ENCODE measurements at regions not wholly inside any gene's neighbourhood (a gene's known extent, or its start where the extent isn't known, plus 50 kb on each side); places are given as distances from the start of the nearest gene placed in this dataset.
"Not testable (repeated sequence)": the region's sequence is repeated elsewhere in the genome, so short reads cannot be mapped to it uniquely, and the experiment has no call there.

DNA sequence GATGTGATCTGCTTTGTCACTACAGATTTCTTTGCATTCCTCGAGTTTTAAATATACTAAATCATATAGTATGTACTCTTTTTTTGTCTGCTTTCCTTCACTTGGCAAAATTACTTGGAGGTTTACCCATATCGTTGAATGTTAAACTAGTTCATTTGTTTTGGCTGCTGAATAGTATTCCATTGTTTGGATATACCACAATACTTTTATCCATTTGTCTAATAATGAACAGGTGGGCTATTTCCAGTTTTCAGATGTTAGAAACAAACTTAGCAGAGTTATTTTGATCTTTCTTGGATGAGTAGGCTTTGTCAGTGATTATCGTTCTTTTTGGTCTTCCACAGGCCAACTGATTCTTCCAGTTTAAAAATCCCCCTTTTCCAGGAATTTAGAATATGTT lies 154.0 kb upstream of the TGFBR2 start:
- no peak for DNase-seq

DNA sequence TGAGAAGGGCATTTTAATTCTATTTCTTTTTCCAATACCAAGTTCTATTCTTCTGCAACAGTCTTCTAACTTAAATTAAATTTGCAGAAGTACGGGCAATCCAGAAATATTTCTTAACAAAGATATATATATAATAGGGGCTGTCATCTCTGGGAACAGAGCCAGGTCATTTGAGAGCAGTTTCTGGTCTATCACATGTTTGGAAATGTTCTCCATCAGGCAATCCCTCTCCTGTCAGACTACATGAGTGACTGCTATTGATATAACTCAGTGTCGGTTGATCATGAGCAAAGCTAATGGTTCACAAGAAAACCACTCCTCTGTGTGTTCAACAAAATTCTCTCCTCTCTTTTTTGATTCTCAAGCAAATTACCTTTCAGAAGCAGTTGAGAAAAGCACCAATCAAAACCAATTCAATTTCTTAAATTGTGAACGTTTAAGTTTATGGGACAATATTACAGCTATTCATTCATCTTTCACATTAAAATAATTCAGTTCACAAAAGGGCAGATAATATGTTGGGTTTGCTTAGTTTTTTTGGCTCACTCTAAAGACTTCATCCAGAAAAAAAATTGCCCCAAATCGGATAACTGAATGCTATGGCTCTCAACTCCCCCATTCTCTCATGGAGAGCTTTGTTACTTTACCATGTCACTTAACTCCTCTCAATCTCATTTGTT lies 152.9 kb upstream of the TGFBR2 start:
- DNase-seq: no peak

GRCh38 chr3:30454636-30455035 lies 151.8 kb upstream of the TGFBR2 start:
- DNase-seq: no peak

DNA sequence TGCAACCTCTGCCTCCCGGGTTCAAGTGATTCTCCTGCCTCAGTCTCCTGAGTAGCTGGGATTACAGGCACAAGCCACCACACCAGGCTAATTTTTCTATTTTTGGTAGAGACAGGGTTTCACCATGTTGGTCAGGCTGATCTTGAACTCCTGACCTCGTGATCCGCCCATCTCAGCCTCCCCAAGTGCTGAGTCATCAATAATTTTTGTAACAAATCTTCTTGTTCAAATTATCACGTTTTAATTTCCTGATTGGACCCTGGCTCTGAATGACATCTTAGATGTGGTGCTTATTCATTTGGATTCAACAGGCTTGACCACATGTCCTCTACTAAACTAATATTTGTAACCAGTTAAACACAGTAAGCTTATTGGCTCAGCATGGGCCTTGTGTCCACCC lies 151.3 kb upstream of the TGFBR2 start:
- not testable (repeated sequence) for DNase-seq

GRCh38 chr3:30455840-30456239 lies 150.6 kb upstream of the TGFBR2 start:
- DNase-seq: no peak

DNA sequence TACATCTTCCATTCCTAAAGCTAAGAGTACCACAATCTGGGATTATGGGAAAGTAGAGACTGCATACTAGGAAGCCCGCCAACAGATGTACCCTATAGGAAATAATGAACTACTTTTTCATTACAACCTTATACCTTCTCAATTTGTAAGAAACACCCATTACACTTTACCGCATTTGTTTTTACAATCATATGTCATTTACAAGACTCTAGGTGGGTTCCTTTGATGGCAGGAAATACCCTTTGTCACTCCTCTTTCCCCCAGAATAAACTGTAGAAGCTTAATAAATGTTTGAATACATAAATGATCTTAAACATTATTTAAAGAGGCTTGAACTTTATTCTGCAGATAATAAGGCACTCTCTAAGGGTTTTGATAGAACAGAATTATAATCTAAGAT lies 150.1 kb upstream of the TGFBR2 start:
- no peak for DNase-seq

DNA sequence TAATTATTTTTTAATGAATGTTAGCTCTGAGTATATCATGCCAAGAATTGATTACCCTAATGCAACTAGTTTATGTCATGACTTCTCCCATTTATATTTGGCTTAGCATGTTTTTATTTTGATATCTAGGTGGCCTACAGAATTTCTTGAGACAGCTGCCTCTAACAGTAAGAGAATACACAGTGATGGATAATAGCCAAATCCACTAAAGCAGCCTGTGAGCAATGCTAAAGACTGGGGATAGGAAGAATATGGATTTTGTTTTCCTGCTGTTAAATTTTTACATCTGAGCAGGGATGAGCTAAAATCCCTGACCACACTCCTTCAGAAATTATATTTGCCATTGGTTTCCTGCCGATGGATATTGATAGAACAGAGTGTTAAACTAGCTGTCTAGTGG lies 149.3 kb upstream of the TGFBR2 start:
- no peak for DNase-seq

GRCh38 chr3:30457726-30458125 lies 148.7 kb upstream of the TGFBR2 start:
- DNase-seq: no peak

DNA sequence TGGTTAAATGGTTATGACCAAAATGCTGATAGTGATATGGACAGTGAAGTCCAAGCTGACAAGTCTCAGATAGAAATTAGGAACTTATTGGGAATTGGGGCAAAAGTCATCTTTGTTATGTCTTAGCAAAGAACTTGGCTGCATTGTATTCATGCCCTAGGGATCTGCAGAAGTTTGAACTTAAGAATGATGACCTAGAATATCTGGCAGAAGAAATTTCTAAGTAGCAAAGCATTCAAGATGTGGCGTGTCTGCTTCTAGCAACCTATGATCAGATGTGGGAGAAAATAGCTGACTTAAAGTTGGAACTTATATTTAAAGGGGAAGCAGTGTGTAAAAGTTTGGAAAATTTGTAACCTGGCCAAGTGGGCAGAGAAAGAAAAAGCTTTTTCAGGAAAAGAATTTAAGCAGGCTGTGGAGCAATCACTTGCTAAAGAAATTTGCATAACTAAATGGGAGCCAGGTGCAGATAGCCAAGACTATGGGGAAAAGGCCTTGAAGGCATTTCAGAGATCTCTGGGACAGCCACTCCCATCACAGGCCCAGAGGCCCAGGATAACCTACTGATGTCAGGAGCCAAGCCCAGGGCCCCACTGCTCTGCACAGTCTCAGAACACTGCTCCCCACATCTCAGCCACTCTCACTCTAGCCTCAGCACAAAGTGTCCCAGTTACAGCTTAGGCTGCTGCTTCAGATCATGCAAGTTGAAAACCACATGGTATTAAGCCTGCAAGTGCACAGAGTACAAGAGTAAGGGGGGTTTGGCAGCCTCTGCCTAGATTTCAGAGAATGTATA lies 147.8 kb upstream of the TGFBR2 start:
- no peak for DNase-seq

- no peak for DNase-seq
Measured at GRCh38 chr3:30461311-30461710, 145.1 kb upstream of the TGFBR2 start.

DNA sequence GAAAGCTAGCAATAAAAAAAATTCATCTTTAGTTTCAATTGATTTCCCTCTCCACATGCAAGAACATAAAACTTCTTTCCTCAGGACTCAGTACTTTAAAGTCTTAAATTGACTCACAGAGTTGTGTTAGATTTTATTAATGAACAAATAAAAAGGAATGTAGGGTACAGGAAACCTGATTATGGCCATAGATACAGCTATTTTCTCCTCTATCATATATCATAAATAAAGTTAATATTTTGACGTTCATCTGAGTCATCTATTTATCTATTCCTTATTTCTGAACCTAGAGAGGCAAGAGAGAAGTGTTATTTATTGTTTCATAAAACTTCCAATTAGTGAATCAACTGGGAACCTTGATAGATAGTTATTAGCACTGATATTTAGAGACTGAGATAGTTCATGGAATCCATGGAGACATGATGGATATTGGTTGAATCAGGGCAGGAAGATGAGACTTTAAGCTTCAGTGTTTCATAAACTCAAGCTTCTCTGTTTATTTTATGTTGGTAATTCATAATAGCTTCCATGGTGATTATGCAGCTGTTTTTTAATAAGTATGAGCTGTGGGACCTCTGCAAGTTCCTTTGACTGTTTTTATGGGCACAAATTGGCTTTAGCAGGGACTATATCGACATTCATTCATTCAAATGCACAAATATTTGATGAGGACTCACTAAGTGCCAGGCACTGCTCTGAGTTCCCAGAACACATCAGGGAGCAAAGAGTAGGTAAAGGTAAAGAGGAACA lies 143.5 kb upstream of the TGFBR2 start:
- no peak for DNase-seq

DNA sequence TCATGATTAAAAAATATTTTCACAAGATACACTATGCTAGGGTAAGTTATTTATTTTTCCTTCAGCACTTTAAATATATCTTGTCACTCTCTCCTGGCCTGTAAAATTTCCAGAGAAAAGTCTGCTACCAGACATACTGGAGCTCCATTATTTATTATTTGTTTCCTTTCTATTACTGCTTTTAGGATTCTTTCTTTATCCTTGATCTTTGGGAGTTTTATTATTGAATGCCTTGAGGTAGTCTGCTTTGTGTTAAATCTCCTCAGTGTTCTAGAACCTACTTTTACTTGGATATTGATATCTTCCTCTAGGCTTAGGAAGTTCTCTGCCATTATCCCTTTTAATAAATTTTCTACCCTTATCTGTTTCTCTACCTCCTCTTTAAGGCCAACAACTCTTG lies 142.0 kb upstream of the TGFBR2 start:
- DNase-seq: no peak

DNA sequence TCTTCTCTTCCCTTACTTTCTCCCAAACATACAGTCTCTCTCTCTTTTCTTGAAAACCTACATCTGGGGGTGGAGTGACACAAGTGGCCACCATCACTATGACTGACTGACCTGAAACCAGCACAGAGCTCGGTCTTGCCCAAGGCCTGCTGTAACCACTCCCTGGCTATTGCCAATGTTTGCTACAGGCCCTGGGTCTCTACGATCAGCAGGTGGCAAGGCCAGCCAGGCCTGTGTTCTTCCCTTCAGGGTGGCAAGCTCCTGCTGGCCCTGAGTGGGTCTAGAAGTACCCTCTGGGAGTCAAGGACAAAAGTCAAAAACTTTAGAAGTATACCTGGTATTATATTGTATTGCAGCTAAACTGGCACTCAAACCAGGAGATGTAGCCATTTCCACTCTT lies 140.9 kb upstream of the TGFBR2 start:
- DNase-seq: no peak

DNA sequence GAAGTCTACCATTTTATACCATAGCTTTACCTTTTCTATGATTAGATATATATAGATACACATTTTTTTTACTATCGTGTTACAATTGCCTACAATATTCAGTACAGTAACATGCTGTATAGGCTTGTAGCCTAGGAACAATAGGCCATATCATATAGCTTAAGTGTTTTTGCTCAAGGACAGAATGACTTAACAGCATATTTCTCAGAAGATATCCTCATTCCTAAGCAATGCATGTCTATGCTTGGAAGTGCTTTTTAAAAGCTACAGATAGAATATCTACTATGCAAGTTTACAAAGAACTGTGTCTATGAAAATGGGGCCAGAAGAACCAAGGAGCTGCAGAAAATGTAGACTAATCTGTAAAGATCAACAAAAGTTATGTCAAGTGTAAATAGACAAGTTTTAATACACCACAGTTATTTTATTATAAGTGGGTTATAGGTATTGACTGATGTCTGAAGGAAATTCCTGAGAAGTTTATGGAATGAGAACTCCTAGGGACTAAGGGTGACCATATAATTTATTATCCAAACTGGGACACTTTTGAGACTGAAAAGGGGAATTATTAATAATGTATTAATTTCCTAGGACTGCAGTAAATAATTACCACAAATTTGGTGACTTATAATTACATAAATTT lies 138.7 kb upstream of the TGFBR2 start:
- no peak for DNase-seq

GRCh38 chr3:30469133-30469532 lies 137.3 kb upstream of the TGFBR2 start:
- DNase-seq: no peak

DNA sequence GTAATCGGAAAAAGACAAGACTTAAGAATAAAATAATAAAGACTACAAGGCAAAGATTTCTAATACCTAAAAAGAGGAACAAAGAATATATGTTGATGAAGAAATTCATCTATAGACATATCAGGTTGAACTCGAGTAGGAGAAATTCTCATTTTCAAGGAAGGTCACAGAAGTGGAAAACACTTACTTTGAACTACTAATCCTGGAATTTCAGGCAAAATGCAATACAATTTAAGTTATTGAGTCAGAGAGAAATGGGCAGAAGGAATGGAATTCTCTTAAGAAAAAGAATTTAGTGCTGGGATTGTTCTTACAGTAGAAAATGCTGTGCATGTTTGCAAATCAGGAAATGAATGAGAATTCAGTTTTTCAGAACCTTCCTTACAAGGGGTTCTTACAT lies 135.9 kb upstream of the TGFBR2 start:
- no peak for DNase-seq

DNA sequence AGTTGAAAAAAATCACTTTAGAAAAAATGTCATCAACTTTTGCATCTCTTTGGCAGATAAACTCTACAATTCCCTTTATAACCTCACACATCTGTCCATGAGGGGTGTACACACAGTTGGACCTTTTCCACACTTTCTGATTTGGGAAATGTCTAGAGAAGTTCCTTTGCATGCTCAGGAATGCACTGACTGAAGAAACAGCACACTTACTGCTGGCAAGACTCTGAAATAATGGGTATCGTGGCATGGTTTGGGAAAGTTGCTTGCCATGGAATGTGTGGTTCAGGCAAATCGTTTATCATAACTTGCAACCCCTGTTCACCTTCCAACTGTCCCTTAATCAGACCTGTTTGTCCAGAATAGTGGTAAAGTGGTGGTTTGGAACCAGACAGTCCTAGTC lies 135.3 kb upstream of the TGFBR2 start:
- no peak for DNase-seq

DNA sequence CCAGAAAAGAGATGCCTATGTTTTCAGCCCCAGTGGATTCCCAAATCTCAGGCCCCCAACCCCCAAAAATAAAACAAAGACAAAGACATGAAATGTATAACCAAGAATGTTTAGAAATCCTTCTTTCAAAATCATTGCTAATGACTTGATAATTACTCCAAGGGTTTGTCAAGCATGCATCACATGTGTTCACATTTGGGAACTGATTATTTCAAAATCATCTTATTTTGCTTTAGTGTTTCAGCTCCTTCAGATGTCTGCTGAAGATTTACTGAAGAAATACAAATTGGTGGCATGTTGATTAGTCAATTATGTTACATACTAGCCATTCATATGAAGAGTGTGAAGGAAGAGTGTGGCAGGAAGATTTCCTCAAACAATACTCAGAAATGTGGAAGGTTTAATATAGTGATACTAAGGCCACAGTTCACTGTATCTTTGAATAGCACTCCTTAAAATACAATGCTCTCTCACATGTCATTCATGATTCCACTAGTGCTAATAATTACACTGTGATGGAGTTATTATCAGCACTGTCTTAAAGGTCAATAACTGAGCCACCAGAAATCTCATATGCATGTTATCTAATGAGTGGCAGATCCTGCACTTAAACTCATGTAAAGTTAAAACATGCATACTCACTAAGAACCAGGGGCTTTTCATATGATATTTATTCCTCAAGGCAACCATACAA lies 134.5 kb upstream of the TGFBR2 start:
- DNase-seq: no peak

DNA sequence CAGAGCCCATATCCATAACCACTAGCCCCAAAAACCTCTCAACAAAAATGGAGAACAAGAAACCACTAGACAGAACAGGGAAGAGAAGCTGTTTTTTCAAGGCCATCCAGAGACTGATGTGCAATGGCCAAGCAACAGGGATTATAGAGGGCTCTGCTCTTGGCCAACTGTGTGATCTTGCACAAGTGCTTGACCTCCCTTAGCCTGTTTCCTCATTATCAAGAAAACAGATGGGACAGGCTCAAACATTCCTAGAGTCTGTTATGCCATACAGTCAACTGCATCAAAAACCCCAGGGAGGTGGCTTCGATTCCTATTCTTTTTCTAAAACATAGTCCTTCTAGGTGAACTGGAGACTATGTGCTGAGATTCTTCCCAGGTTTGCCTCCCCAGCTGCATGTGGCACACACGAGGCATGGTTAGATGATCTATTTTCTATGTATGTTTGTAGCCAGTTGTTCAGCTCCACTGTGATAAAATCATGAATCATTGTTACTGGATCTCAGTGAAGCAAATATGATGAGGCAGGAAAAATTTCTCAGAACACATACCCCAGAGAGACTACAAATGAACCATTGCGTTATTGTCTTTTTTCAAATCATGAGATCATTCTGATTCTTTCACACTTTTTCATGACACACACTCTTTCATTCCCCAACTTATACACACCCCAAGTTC lies 132.9 kb upstream of the TGFBR2 start:
- no peak for DNase-seq

- no peak for DNase-seq
Measured at GRCh38 chr3:30474371-30474770, 132.0 kb upstream of the TGFBR2 start.

GRCh38 chr3:30475038-30475808 lies 131.2 kb upstream of the TGFBR2 start:
- no peak for DNase-seq

DNA sequence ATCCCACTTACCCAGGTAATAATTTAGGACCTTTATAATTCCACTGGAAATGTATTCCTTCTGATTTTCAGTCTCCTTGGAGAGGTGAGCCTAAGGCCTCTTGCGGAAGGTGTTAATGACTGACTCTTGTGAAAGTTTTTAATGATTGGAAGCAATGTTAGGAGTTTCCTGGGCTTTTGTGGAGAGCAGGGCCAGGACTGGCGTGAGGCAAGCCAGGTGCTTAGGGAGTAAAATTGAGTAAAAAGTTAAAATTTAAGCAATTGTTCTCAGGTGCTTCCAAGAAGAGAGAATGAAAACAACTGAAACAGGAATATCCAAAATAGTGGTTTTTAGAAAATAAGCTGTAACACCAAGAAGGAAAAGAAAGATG lies 130.6 kb upstream of the TGFBR2 start:
- no peak for DNase-seq

Data from DMS79 treated with DMSO at 0.1 percent for 48 hours (cell line).